ENCODE measurements at regions not wholly inside any gene's neighbourhood (a gene's known extent, or its start where the extent isn't known, plus 50 kb on each side); places are given as distances from the start of the nearest gene placed in this dataset.

DNA sequence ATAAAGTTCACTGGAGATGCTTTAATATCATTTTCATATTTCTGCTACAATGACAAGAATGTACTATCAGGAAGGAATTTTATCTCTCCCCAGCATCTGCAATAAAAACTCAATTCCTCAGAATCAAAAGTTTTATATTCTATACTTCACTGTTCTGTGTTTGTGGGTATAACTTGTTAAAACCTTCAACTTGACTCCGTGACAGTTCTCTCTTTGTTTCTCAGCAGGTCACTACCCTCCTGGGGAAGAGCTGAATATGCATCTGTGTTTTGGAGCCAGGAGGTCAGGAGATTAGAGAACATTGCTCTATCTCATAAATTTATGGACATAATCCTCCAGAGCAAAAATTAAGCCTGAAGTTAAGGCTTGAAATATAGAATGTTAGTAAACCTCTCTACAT is 411.4 kb downstream of the TRIB2 start:
- TF ChIP-seq, protein P1, sequence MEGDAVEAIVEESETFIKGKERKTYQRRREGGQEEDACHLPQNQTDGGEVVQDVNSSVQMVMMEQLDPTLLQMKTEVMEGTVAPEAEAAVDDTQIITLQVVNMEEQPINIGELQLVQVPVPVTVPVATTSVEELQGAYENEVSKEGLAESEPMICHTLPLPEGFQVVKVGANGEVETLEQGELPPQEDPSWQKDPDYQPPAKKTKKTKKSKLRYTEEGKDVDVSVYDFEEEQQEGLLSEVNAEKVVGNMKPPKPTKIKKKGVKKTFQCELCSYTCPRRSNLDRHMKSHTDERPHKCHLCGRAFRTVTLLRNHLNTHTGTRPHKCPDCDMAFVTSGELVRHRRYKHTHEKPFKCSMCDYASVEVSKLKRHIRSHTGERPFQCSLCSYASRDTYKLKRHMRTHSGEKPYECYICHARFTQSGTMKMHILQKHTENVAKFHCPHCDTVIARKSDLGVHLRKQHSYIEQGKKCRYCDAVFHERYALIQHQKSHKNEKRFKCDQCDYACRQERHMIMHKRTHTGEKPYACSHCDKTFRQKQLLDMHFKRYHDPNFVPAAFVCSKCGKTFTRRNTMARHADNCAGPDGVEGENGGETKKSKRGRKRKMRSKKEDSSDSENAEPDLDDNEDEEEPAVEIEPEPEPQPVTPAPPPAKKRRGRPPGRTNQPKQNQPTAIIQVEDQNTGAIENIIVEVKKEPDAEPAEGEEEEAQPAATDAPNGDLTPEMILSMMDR (IDR thresholded peaks at IDR 0.05), result no peak
- no peak for TF ChIP-seq EZH2 (IDR thresholded peaks at IDR 0.05; ENCODE audit: borderline replicate concordance, insufficient read depth, low read depth, low read length, poor library complexity, severe bottlenecking)

Measured in B cell (primary cell).